VCaP (cell line): ENCODE measurements at regions not wholly inside any gene's neighbourhood (a gene's known extent, or its start where the extent isn't known, plus 50 kb on each side); places are given as distances from the start of the nearest gene placed in this dataset.
A peak's percentile ranks its signal among the peaks of the same experiment; 100 is the strongest.

ENCODE experiments used
- H3K27ac ChIP-seq: fragments of 450-650 bp; 2 replicates; pipeline ENCODE4 v1.5.1; 2017
- CTCF ChIP-seq: fragments of 450-650 bp; conservative IDR thresholded peaks from 2 replicates; pipeline ENCODE4 v1.5.1; 2017; ENCODE audit warnings: mild to moderate bottlenecking, moderate library complexity

GRCh38 chr9:86516564-86516963, 162.4 kb upstream of the TUT7 start:
- TF ChIP-seq CTCF = no peak

GRCh38 chr9:86515221-86515620, 161.0 kb upstream of the TUT7 start:
- no peak overlapping the region for H3K27ac ChIP-seq
- TF ChIP-seq CTCF = no peak

More at GRCh38 chr9:86516564-86516963, 162.4 kb upstream of the TUT7 start:
- H3K27ac ChIP-seq = no peak overlapping the region

GRCh38 chr9:86513429-86513828, 159.2 kb upstream of the TUT7 start:
- TF ChIP-seq CTCF = no peak
- no peak overlapping the region for H3K27ac ChIP-seq

GRCh38 chr9:86512929-86513328, 158.7 kb upstream of the TUT7 start:
- no peak for TF ChIP-seq CTCF
- no peak overlapping the region for H3K27ac ChIP-seq

- no peak overlapping the region for H3K27ac ChIP-seq
- no peak for TF ChIP-seq CTCF
These were observed 157.6 kb upstream of the TUT7 start for GRCh38 chr9:86511614-86512360.

- no peak for TF ChIP-seq CTCF
- peak overlapping the region; percentile 50 for H3K27ac ChIP-seq
These were observed 154.1 kb upstream of the TUT7 start for GRCh38 chr9:86508208-86508903.

GRCh38 chr9:86507212-86507630, 153.0 kb upstream of the TUT7 start:
- no peak for TF ChIP-seq CTCF
- no peak overlapping the region for H3K27ac ChIP-seq
